ENCODE measurements at regions not wholly inside any gene's neighbourhood (a gene's known extent, or its start where the extent isn't known, plus 50 kb on each side); places are given as distances from the start of the nearest gene placed in this dataset.

- no peak for FAIRE-seq
Measured at GRCh38 chr6:54991761-54992330, 145.3 kb downstream of the FAM83B start.

GRCh38 chr6:54992789-54993188 is 146.2 kb downstream of the FAM83B start:
- FAIRE-seq = no peak

- no peak for FAIRE-seq
Measured at GRCh38 chr6:54993294-54993693, 146.7 kb downstream of the FAM83B start.

GRCh38 chr6:54993948-54994347 is 147.4 kb downstream of the FAM83B start:
- FAIRE-seq = no peak

- no peak for FAIRE-seq
Measured at GRCh38 chr6:54998576-54998975, 152.0 kb downstream of the FAM83B start.

GRCh38 chr6:55003719-55004430 is 157.3 kb downstream of the FAM83B start:
- no peak for FAIRE-seq

- no peak for FAIRE-seq
Measured at GRCh38 chr6:55009131-55009530, 162.6 kb downstream of the FAM83B start.

- no peak for FAIRE-seq
Measured at GRCh38 chr6:55011034-55011433, 163.3 kb upstream of the HCRTR2 start.

GRCh38 chr6:55012454-55012853 is 161.9 kb upstream of the HCRTR2 start:
- FAIRE-seq = no peak

GRCh38 chr6:55014321-55015088 is 159.8 kb upstream of the HCRTR2 start:
- no peak for FAIRE-seq

- no peak for FAIRE-seq
Measured at GRCh38 chr6:55016261-55016660, 158.1 kb upstream of the HCRTR2 start.

GRCh38 chr6:55017555-55018300 is 156.6 kb upstream of the HCRTR2 start:
- FAIRE-seq = no peak

- no peak for FAIRE-seq
Measured at GRCh38 chr6:55019591-55019990, 154.7 kb upstream of the HCRTR2 start.

- no peak for FAIRE-seq
Measured at GRCh38 chr6:55023230-55023629, 151.1 kb upstream of the HCRTR2 start.

GRCh38 chr6:55033016-55033546 is 141.2 kb upstream of the HCRTR2 start:
- FAIRE-seq = no peak

- FAIRE-seq = no peak
Measured at GRCh38 chr6:55034752-55035151, 139.6 kb upstream of the HCRTR2 start.

GRCh38 chr6:55040102-55040848 is 134.0 kb upstream of the HCRTR2 start:
- FAIRE-seq = no peak

GRCh38 chr6:55046869-55047422 is 127.4 kb upstream of the HCRTR2 start:
- no peak for FAIRE-seq

- no peak for FAIRE-seq
Measured at GRCh38 chr6:55047451-55048044, 126.8 kb upstream of the HCRTR2 start.

GRCh38 chr6:55049866-55050265 is 124.4 kb upstream of the HCRTR2 start:
- FAIRE-seq = no peak

- FAIRE-seq = no peak
Measured at GRCh38 chr6:55052846-55053245, 121.5 kb upstream of the HCRTR2 start.

GRCh38 chr6:55058682-55059081 is 115.6 kb upstream of the HCRTR2 start:
- FAIRE-seq = no peak

All from G401.6 (cell line).